ENCODE measurements at regions not wholly inside any gene's neighbourhood (a gene's known extent, or its start where the extent isn't known, plus 50 kb on each side); places are given as distances from the start of the nearest gene placed in this dataset.

DNA sequence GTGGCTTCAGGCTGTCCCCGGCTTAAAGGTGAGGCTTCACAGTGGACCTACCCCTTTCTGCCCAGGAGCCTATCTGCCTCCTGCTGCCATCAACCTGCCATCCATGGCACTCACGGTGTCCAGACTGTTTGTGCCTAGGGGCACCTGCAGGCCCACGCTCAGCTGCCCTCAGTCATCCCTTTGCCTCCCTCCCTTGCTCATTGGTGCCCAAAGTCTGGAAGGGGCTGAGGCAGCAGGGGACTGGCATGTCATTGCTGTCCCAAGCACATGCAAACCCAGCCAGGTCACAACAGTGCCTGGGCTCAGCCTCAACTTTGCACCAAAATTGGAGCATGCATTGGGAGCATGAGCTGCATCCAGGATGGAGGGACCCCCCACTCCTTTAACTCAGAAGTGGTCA lies 1142.7 kb upstream of the NCAM2 start:
- TF ChIP-seq, protein P1, sequence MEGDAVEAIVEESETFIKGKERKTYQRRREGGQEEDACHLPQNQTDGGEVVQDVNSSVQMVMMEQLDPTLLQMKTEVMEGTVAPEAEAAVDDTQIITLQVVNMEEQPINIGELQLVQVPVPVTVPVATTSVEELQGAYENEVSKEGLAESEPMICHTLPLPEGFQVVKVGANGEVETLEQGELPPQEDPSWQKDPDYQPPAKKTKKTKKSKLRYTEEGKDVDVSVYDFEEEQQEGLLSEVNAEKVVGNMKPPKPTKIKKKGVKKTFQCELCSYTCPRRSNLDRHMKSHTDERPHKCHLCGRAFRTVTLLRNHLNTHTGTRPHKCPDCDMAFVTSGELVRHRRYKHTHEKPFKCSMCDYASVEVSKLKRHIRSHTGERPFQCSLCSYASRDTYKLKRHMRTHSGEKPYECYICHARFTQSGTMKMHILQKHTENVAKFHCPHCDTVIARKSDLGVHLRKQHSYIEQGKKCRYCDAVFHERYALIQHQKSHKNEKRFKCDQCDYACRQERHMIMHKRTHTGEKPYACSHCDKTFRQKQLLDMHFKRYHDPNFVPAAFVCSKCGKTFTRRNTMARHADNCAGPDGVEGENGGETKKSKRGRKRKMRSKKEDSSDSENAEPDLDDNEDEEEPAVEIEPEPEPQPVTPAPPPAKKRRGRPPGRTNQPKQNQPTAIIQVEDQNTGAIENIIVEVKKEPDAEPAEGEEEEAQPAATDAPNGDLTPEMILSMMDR (IDR thresholded peaks at IDR 0.05; ENCODE audit: insufficient read depth, low read depth, low read length), result no peak
- no peak for TF ChIP-seq EZH2 (IDR thresholded peaks at IDR 0.05; ENCODE audit: insufficient read depth, low read length)

Measured in astrocyte (in vitro differentiated cells and primary cell).